Panc1 (cell line): ENCODE measurements at regions not wholly inside any gene's neighbourhood (a gene's known extent, or its start where the extent isn't known, plus 50 kb on each side); places are given as distances from the start of the nearest gene placed in this dataset.

ENCODE experiments used
- REST ChIP-seq, 2 experiments: IDR thresholded peaks; 2 replicates each; pipeline ENCODE4 v1.6.1; 2011 to 2012; ENCODE audit warnings: low read depth in 2 of 2, control low read depth in 1 of 2, low read length in 1 of 2, mild to moderate bottlenecking in 1 of 2, moderate library complexity in 1 of 2; ENCODE audit not compliant: insufficient read depth in 1 of 2
- SIN3A ChIP-seq: IDR thresholded peaks from 2 replicates; pipeline ENCODE4 v1.6.1; 2012; ENCODE audit warnings: low read depth, mild to moderate bottlenecking, low read length, moderate library complexity, borderline replicate concordance; ENCODE audit not compliant: insufficient read depth
- TF ChIP-seq, protein P1 (sequence below): fragments of 450-650 bp; IDR thresholded peaks from 2 replicates; pipeline ENCODE4 v1.5.1; 2017; ENCODE audit warnings: mild to moderate bottlenecking

- TF ChIP-seq, protein P1, sequence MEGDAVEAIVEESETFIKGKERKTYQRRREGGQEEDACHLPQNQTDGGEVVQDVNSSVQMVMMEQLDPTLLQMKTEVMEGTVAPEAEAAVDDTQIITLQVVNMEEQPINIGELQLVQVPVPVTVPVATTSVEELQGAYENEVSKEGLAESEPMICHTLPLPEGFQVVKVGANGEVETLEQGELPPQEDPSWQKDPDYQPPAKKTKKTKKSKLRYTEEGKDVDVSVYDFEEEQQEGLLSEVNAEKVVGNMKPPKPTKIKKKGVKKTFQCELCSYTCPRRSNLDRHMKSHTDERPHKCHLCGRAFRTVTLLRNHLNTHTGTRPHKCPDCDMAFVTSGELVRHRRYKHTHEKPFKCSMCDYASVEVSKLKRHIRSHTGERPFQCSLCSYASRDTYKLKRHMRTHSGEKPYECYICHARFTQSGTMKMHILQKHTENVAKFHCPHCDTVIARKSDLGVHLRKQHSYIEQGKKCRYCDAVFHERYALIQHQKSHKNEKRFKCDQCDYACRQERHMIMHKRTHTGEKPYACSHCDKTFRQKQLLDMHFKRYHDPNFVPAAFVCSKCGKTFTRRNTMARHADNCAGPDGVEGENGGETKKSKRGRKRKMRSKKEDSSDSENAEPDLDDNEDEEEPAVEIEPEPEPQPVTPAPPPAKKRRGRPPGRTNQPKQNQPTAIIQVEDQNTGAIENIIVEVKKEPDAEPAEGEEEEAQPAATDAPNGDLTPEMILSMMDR, result no peak
- TF ChIP-seq SIN3A (no peak), REST (IDR thresholded peaks at IDR 0.05; ENCODE audit: insufficient read depth in 1 of 2, low read depth in 2 of 2, low read length in 1 of 2) (no peak)
Observed at GRCh38 chr1:68767941-68768340, 271.1 kb upstream of the DEPDC1 start.
